ENCODE measurements at regions not wholly inside any gene's neighbourhood (a gene's known extent, or its start where the extent isn't known, plus 50 kb on each side); places are given as distances from the start of the nearest gene placed in this dataset.

DNA sequence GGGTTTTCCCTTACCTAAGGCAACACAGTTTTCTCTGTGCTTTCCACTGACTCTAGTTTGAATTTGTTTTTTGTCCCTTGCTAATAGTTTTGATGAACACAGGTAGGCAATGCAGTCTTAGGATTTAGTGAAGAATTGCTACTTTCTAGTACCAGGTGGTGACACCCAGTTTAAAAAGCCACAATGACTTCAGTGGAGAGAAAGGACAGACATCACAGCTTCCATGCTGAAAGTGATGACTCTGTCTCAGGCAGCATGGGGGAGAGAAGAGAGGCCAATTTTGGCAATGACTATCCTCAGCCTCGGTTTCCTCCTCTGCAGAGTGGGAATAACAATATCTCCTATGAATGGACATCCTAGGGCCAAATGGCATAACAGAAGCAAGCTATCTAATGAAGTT is 118.8 kb downstream of the AXIN2 start:
- Histone ChIP-seq H3K36me3 (no peaks in the 10 kb centered on the region), H3K27me3 (no peaks in the 10 kb centered on the region), H3K4me3 (no peak overlapping the region), H3K4me1 (no peaks in the 10 kb centered on the region), H3K9me3 (no peaks in the 10 kb centered on the region), H3K27ac (no peak overlapping the region)
- DNase-seq (no peak), ATAC-seq (no peak)
- TF ChIP-seq, protein P1, sequence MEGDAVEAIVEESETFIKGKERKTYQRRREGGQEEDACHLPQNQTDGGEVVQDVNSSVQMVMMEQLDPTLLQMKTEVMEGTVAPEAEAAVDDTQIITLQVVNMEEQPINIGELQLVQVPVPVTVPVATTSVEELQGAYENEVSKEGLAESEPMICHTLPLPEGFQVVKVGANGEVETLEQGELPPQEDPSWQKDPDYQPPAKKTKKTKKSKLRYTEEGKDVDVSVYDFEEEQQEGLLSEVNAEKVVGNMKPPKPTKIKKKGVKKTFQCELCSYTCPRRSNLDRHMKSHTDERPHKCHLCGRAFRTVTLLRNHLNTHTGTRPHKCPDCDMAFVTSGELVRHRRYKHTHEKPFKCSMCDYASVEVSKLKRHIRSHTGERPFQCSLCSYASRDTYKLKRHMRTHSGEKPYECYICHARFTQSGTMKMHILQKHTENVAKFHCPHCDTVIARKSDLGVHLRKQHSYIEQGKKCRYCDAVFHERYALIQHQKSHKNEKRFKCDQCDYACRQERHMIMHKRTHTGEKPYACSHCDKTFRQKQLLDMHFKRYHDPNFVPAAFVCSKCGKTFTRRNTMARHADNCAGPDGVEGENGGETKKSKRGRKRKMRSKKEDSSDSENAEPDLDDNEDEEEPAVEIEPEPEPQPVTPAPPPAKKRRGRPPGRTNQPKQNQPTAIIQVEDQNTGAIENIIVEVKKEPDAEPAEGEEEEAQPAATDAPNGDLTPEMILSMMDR (IDR thresholded peaks at IDR 0.05), result no peak
- no peak for TF ChIP-seq POLR2A (IDR thresholded peaks at IDR 0.05)
- intact Hi-C loops (cut with DNase I), result no loop called here
- WGBS (ENCODE audit: insufficient coverage, low coverage, low lambda C conversion rate, missing lambda C conversion rate), result 30% methylated on average over 1 of the region's 1 CpG

DNA sequence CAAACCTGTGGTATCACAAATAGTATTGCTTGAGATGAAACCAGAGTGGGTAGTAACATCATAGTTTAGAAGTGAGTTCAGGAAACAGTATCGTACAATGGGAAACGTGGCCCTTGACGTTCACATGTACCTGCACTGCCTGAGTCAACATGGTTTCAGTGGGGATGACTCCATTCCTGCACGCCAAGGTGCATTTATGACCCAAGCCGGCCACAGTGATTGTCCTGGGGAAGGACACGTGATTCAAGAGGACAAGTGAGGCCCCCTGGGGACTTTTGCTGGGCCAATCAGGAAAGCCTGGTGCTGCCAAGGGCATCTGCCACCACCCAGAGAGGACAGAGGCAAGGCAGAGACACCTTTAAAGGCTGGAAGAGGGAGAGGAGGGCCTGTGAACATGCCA is 119.2 kb downstream of the AXIN2 start:
- no peak for ATAC-seq
- TF ChIP-seq, protein P1 (IDR thresholded peaks at IDR 0.05), result no peak
- TF ChIP-seq POLR2A (IDR thresholded peaks at IDR 0.05), result no peak
- Histone ChIP-seq H3K4me3 (no peak overlapping the region), H3K36me3 (no peaks in the 10 kb centered on the region), H3K27ac (no peak overlapping the region), H3K27me3 (no peaks in the 10 kb centered on the region), H3K9me3 (no peaks in the 10 kb centered on the region), H3K4me1 (no peaks in the 10 kb centered on the region)
- intact Hi-C loops (cut with DNase I), result no loop called here
- WGBS (ENCODE audit: insufficient coverage, low coverage, low lambda C conversion rate, missing lambda C conversion rate), result 72% methylated on average over 3 of the region's 6 CpGs
- no peak for DNase-seq

DNA sequence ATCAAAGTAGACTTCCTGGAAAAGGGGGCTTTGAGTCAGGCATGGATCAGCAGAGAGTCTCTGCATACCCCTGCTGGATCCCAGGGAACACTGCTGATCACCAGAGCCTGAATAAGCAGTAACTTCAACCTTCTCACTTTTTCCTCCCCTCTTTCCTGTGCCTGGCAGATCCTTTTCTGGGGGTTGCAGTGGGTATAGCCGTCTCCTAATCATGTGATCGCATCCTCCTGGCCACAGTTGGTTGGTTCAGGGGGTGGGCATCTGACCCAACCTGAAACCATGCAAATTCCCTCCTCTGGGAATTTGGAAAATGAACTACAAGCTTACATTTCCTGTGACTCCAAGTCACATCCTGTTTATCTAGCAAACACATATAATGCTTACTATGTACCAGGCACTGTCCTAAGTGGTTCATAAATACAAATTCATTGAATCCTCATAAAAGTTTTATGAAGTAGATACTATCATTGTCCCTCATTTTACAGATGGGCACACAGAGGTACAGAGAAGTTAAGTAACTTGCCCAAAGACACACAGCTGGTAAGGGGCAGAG is 120.3 kb downstream of the AXIN2 start:
- whole genome bisulfite sequencing (ENCODE audit: insufficient coverage, low coverage, low lambda C conversion rate, missing lambda C conversion rate), result 48% methylated on average over 2 of the region's 2 CpGs
- intact Hi-C loops (cut with DNase I), result no loop called here
- DNase-seq (no peak), ATAC-seq (no peak)
- Histone ChIP-seq H3K36me3 (no peaks in the 10 kb centered on the region), H3K4me1 (no peaks in the 10 kb centered on the region), H3K27me3 (no peaks in the 10 kb centered on the region), H3K9me3 (no peaks in the 10 kb centered on the region), H3K27ac (no peak overlapping the region), H3K4me3 (no peak overlapping the region)
- TF ChIP-seq POLR2A (IDR thresholded peaks at IDR 0.05), result no peak
- TF ChIP-seq, protein P1 (IDR thresholded peaks at IDR 0.05), result no peak

DNA sequence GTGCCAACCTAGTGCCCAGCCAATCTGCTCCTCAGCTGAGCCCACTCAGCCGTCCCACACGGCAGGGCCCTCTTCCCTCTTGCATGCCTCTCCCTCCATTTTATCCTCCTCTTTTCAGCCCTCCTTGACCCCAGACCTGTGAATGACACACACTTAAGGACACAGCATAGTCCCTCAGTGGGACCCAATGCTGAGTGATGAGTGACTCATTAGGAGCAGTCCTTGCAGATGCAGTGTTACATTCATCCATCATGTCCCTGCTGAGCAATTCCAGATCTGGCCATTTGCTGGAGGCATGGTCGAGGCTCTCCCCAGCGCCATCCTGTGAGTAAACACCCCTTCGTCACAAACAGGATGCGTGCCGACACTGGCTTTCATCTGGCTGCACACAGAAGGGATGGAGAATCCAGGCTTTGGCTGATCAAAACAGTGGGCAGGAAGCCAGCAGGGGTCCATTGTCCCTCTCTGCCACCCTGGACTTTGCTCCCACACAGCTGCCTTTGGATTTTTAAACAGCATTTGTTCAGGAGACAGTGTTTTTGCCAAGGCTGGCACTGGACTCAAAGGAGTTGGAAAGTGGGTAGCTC is 122.6 kb downstream of the AXIN2 start:
- WGBS (ENCODE audit: insufficient coverage, low coverage, low lambda C conversion rate, missing lambda C conversion rate), result 38% methylated on average over 2 of the region's 7 CpGs
- H3K27me3 ChIP-seq, result no peaks in the 10 kb centered on the region
- no peak overlapping the region for H3K27ac ChIP-seq
- ATAC-seq, result peak in 1 of 4 donors; percentile 23
- H3K4me3 ChIP-seq, result no peak overlapping the region
- intact Hi-C loops (cut with DNase I), result no loop called here
- TF ChIP-seq, protein P1 (IDR thresholded peaks at IDR 0.05), result no peak
- TF ChIP-seq POLR2A (IDR thresholded peaks at IDR 0.05), result no peak
- no peak for DNase-seq
- no peaks in the 10 kb centered on the region for H3K9me3 ChIP-seq
- no peaks in the 10 kb centered on the region for H3K4me1 ChIP-seq
- no peaks in the 10 kb centered on the region for H3K36me3 ChIP-seq

Data from right lobe of liver (tissue), 6 donors.